ENCODE measurements at regions not wholly inside any gene's neighbourhood (a gene's known extent, or its start where the extent isn't known, plus 50 kb on each side); places are given as distances from the start of the nearest gene placed in this dataset.
"Not testable (repeated sequence)": the region's sequence is repeated elsewhere in the genome, so short reads cannot be mapped to it uniquely, and the experiment has no call there.

- TF ChIP-seq MAX (CRISPR knock-in tag; IDR thresholded peaks at IDR 0.05); CTCF (IDR thresholded peaks at IDR 0.05); GABPB1 (CRISPR knock-in tag; IDR thresholded peaks at IDR 0.05); ATF2 (CRISPR knock-in tag; IDR thresholded peaks at IDR 0.05; ENCODE audit: borderline replicate concordance, low read depth); NFE2L1 (CRISPR knock-in tag; IDR thresholded peaks at IDR 0.05); E2F5 (CRISPR knock-in tag; IDR thresholded peaks at IDR 0.05); ARID4B (CRISPR knock-in tag; IDR thresholded peaks at IDR 0.05; ENCODE audit: borderline replicate concordance); SMAD4 (CRISPR knock-in tag; IDR thresholded peaks at IDR 0.05); FOXJ3 (CRISPR knock-in tag; IDR thresholded peaks at IDR 0.05; ENCODE audit: borderline replicate concordance); ATF6 (CRISPR knock-in tag; IDR thresholded peaks at IDR 0.05); E2F4 (CRISPR knock-in tag; IDR thresholded peaks at IDR 0.05; ENCODE audit: borderline replicate concordance, low read depth); ZBTB21 (CRISPR knock-in tag; IDR thresholded peaks at IDR 0.05; ENCODE audit: borderline replicate concordance); CREB1 (CRISPR knock-in tag; IDR thresholded peaks at IDR 0.05); JAZF1 (CRISPR knock-in tag; IDR thresholded peaks at IDR 0.05): not testable (repeated sequence)
These were observed 89.7 kb downstream of the PPIAL4C start for GRCh38 chr1:149673231-149673909.
